Choroid plexus epithelial cell (primary cell): ENCODE measurements at regions not wholly inside any gene's neighbourhood (a gene's known extent, or its start where the extent isn't known, plus 50 kb on each side); places are given as distances from the start of the nearest gene placed in this dataset.

Source experiments
- DNase-seq: peaks from one replicate; pipeline ENCODE4 v3.0.0-alpha.2; 2010; ENCODE audit warnings: low read depth
- H3K4me3 ChIP-seq: 2 replicates; pipeline ENCODE4 v1.5.1; 2011; ENCODE audit warnings: low read depth, mild to moderate bottlenecking, control low read depth, low read length, moderate library complexity
- CTCF ChIP-seq: conservative IDR thresholded peaks from 2 replicates; pipeline ENCODE4 v1.5.1; 2011; ENCODE audit warnings: low read depth, mild to moderate bottlenecking, control low read depth, inconsistent platforms, low read length, moderate library complexity

GRCh38 chr9:88936132-88936531 is 55.1 kb upstream of the S1PR3 start:
- TF ChIP-seq CTCF: no peak
- H3K4me3 ChIP-seq: no peak overlapping the region
- no peak for DNase-seq

- no peak for TF ChIP-seq CTCF
- no peak for DNase-seq
- H3K4me3 ChIP-seq: no peak overlapping the region
Observed at GRCh38 chr9:88936668-88937067, 54.6 kb upstream of the S1PR3 start.

GRCh38 chr9:88937248-88937647 is 54.0 kb upstream of the S1PR3 start:
- no peak for TF ChIP-seq CTCF
- DNase-seq: no peak
- no peak overlapping the region for H3K4me3 ChIP-seq

GRCh38 chr9:88938189-88938588 is 53.1 kb upstream of the S1PR3 start:
- no peak for DNase-seq
- H3K4me3 ChIP-seq: no peak overlapping the region

More at GRCh38 chr9:88938189-88938588, 53.1 kb upstream of the S1PR3 start:
- no peak for TF ChIP-seq CTCF
